ENCODE measurements at regions not wholly inside any gene's neighbourhood (a gene's known extent, or its start where the extent isn't known, plus 50 kb on each side); places are given as distances from the start of the nearest gene placed in this dataset.

- H3K4me1 ChIP-seq (ENCODE audit: control insufficient read depth, extremely low read depth, insufficient read depth, low read length): peaks cover 22% of the 10 kb centered on the region
- H3K9me1 ChIP-seq (ENCODE audit: control insufficient read depth, extremely low read depth, insufficient read depth, low read length): no peaks in the 10 kb centered on the region
- H2AFZ ChIP-seq (ENCODE audit: control insufficient read depth, low read length): no peak overlapping the region
- H4K20me1 ChIP-seq (ENCODE audit: control insufficient read depth, extremely low read depth, insufficient read depth, low read length): no peaks in the 10 kb centered on the region
- H3K9me3 ChIP-seq (ENCODE audit: control insufficient read depth, low read depth, low read length): no peaks in the 10 kb centered on the region
- no peaks in the 10 kb centered on the region for H3K36me3 ChIP-seq (ENCODE audit: control insufficient read depth in 2 of 2, extremely low read depth in 1 of 2, insufficient read depth in 2 of 2, low read length in 2 of 2)
- no peak overlapping the region for H3K9ac ChIP-seq (ENCODE audit: control insufficient read depth, extremely low read depth, insufficient read depth, low read length)
- DNase-seq (ENCODE audit: low read depth, low spot score) (no peak), FAIRE-seq (no peak)
- no peak overlapping the region for H3K27ac ChIP-seq (ENCODE audit: control insufficient read depth, insufficient read depth, low read length)
- dilution Hi-C loops (cut with MboI; ENCODE audit: extremely low pct_ligation_motif_present, low sequenced_read_pairs): no loop called here
- no peak overlapping the region for H3K4me3 ChIP-seq (ENCODE audit: control insufficient read depth in 2 of 3, extremely low read depth in 1 of 3, insufficient read depth in 2 of 3, low read depth in 1 of 3, low read length in 3 of 3)
- peaks cover 7% of the 10 kb centered on the region for H3K27me3 ChIP-seq (ENCODE audit: control insufficient read depth, extremely low read depth, insufficient read depth, low read length)
- H3K79me2 ChIP-seq (ENCODE audit: control insufficient read depth, insufficient read depth, low read length): no peaks in the 10 kb centered on the region
- no peak overlapping the region for H3K4me2 ChIP-seq (ENCODE audit: control insufficient read depth, extremely low read depth, insufficient read depth, low read depth, low read length)
- TF ChIP-seq CTCF (optimal IDR thresholded peaks at IDR 0.05 in 1 of 3, IDR thresholded peaks at IDR 0.05 in 1 of 3, conservative IDR thresholded peaks at IDR 0.05 in 1 of 3; ENCODE audit: extremely low read depth in 1 of 3, insufficient read depth in 2 of 3, low read length in 3 of 3): no peak
- TF ChIP-seq EZH2 (IDR thresholded peaks at IDR 0.05; ENCODE audit: low read length): no peak
These were observed 201.2 kb downstream of the DAD1 start for GRCh38 chr14:22387776-22388241.

- Histone ChIP-seq H3K4me2 (ENCODE audit: control insufficient read depth, extremely low read depth, insufficient read depth, low read depth, low read length) (no peak overlapping the region), H3K9ac (ENCODE audit: control insufficient read depth, extremely low read depth, insufficient read depth, low read length) (no peak overlapping the region), H3K27ac (ENCODE audit: control insufficient read depth, insufficient read depth, low read length) (no peak overlapping the region), H2AFZ (ENCODE audit: control insufficient read depth, low read length) (no peak overlapping the region), H3K27me3 (ENCODE audit: control insufficient read depth, extremely low read depth, insufficient read depth, low read length) (peaks cover 7% of the 10 kb centered on the region), H4K20me1 (ENCODE audit: control insufficient read depth, extremely low read depth, insufficient read depth, low read length) (no peaks in the 10 kb centered on the region), H3K9me3 (ENCODE audit: control insufficient read depth, low read depth, low read length) (no peaks in the 10 kb centered on the region), H3K79me2 (ENCODE audit: control insufficient read depth, insufficient read depth, low read length) (no peaks in the 10 kb centered on the region), H3K36me3 (ENCODE audit: control insufficient read depth in 2 of 2, extremely low read depth in 1 of 2, insufficient read depth in 2 of 2, low read length in 2 of 2) (no peaks in the 10 kb centered on the region), H3K9me1 (ENCODE audit: control insufficient read depth, extremely low read depth, insufficient read depth, low read length) (no peaks in the 10 kb centered on the region), H3K4me3 (ENCODE audit: control insufficient read depth in 2 of 3, extremely low read depth in 1 of 3, insufficient read depth in 2 of 3, low read depth in 1 of 3, low read length in 3 of 3) (no peak overlapping the region), H3K4me1 (ENCODE audit: control insufficient read depth, extremely low read depth, insufficient read depth, low read length) (peaks cover 20% of the 10 kb centered on the region)
- DNase-seq (ENCODE audit: low read depth, low spot score) (peak; percentile 17), FAIRE-seq (no peak)
- TF ChIP-seq EZH2 (IDR thresholded peaks at IDR 0.05; ENCODE audit: low read length) (no peak), CTCF (optimal IDR thresholded peaks at IDR 0.05 in 1 of 3, IDR thresholded peaks at IDR 0.05 in 1 of 3, conservative IDR thresholded peaks at IDR 0.05 in 1 of 3; ENCODE audit: extremely low read depth in 1 of 3, insufficient read depth in 2 of 3, low read length in 3 of 3) (peak; percentile 74 to 80 (median 76))
- dilution Hi-C loops (cut with MboI; ENCODE audit: extremely low pct_ligation_motif_present, low sequenced_read_pairs): no loop called here
These were observed 201.9 kb downstream of the DAD1 start for GRCh38 chr14:22386924-22387775.
